Thyroid gland (tissue), 4 donors: ENCODE measurements at regions not wholly inside any gene's neighbourhood (a gene's known extent, or its start where the extent isn't known, plus 50 kb on each side); places are given as distances from the start of the nearest gene placed in this dataset.
A peak's percentile ranks its signal among the peaks of the same experiment; 100 is the strongest.

Experiments
- DNase-seq, 2 donors: peaks; one replicate each; pipeline ENCODE4 v3.0.0-alpha.2; 2019
- H3K27ac ChIP-seq, 3 donors: fragments of 200-600 bp; sonication (generic); 1 replicate in 2 of 3; 2 replicates in 1 of 3; pipeline ENCODE4 v1.5.1; 2016 to 2019; ENCODE audit warnings: mild to moderate bottlenecking in 1 of 3, moderate library complexity in 1 of 3
- H3K27me3 ChIP-seq: fragments of 200-600 bp; sonication (generic); one replicate; pipeline ENCODE4 v1.5.1; 2019
- H3K36me3 ChIP-seq, 2 donors: fragments of 200-600 bp; sonication (generic); one replicate each; pipeline ENCODE4 v1.5.1; 2016 to 2019
- H3K4me1 ChIP-seq, 2 donors: fragments of 200-600 bp; sonication (generic); one replicate each; pipeline ENCODE4 v1.5.1; 2017 to 2019
- H3K4me3 ChIP-seq, 3 donors: fragments of 200-600 bp; sonication (generic); replicated peaks in 1 of 3; 1 replicate in 2 of 3; 2 replicates in 1 of 3; pipeline ENCODE4 v1.5.1; 2016; ENCODE audit warnings: mild to moderate bottlenecking in 1 of 3
- H3K9me3 ChIP-seq: fragments of 200-600 bp; sonication (generic); one replicate; pipeline ENCODE4 v1.5.1; 2017
- CTCF ChIP-seq, 6 experiments: fragments of 200-600 bp in 3 of 6; fragments of 450-650 bp in 3 of 6; sonication (generic) in 3 of 6; IDR thresholded peaks; one replicate each; pipeline ENCODE4 v1.5.1; 2016 to 2019; ENCODE audit warnings: antibody characterized with exemption in 6 of 6, mild to moderate bottlenecking in 2 of 6, inconsistent platforms in 1 of 6, moderate library complexity in 1 of 6
- POLR2A ChIP-seq, 2 donors: fragments of 450-650 bp; IDR thresholded peaks; one replicate each; pipeline ENCODE4 v1.6.1; 2017; ENCODE audit warnings: antibody characterized with exemption in 2 of 2, mild to moderate bottlenecking in 2 of 2, moderate library complexity in 1 of 2
- WGBS, 2 donors: methylation state at CpG; one replicate each; pipeline ENCODE4 v1.1.5; 2017; 5-methylcytosine and 5-hydroxymethylcytosine counted together
- intact Hi-C: fragments of 100-400 bp; cut with DNase I; formaldehyde crosslinking; loops from one replicate; pipeline ENCODE4 v1.15.1; 2023

- intact Hi-C loops, result no loop called here
- Histone ChIP-seq H3K36me3 (no peaks in the 10 kb centered on the region), H3K27ac (no peak overlapping the region), H3K27me3 (no peaks in the 10 kb centered on the region), H3K4me1 (peaks cover 5 to 16% of the 10 kb centered on the region in 2 donors), H3K9me3 (no peaks in the 10 kb centered on the region), H3K4me3 (no peak overlapping the region)
- TF ChIP-seq POLR2A (IDR thresholded peaks at IDR 0.05), result no peak
- no peak for TF ChIP-seq CTCF (IDR thresholded peaks at IDR 0.05)
- WGBS, 2 donors, result 95 to 96% methylated on average over 11 of the region's 11 CpGs
- no peak for DNase-seq
These were observed 149.9 kb upstream of the IRF2BP2 start for GRCh38 chr1:234759888-234760287.

DNA sequence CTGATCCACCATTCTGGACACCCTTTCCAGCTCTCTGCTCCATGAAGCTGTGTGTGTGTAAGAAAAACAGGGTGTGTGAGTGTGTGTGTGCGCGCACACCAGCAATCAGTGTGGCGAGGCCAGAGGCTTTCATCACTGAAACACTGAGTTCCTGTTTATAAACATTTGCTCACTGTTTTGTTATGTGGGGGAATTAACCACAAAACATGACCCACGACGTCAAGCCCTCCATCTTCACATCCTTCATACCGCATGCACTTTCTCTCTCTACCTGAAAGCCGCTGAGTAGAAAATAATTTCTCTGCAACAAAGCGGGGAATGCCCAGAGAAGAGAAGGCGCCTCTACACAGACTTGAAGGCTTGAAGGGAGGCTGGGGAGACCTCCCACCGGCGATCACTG is 148.9 kb upstream of the IRF2BP2 start:
- TF ChIP-seq POLR2A (IDR thresholded peaks at IDR 0.05) (no peak), CTCF (IDR thresholded peaks at IDR 0.05) (no peak)
- WGBS, 2 donors, result 95% methylated on average over 11 of the region's 11 CpGs
- no peak for DNase-seq
- Histone ChIP-seq H3K36me3 (no peaks in the 10 kb centered on the region), H3K27ac (no peak overlapping the region), H3K9me3 (no peaks in the 10 kb centered on the region), H3K27me3 (no peaks in the 10 kb centered on the region), H3K4me1 (peaks cover 5 to 16% of the 10 kb centered on the region in 2 donors), H3K4me3 (no peak overlapping the region)
- intact Hi-C loops, result no loop called here

- intact Hi-C loops, result no loop called here
- Histone ChIP-seq H3K36me3 (no peaks in the 10 kb centered on the region), H3K4me1 (peaks cover 5 to 16% of the 10 kb centered on the region in 2 donors), H3K27ac (no peak overlapping the region), H3K27me3 (no peaks in the 10 kb centered on the region), H3K4me3 (no peak overlapping the region), H3K9me3 (no peaks in the 10 kb centered on the region)
- 69 to 70% methylated on average over 6 of the region's 6 CpGs for WGBS, 2 donors
- DNase-seq, result no peak
- no peak for TF ChIP-seq POLR2A (IDR thresholded peaks at IDR 0.05)
- TF ChIP-seq CTCF (IDR thresholded peaks at IDR 0.05), result no peak
These were observed 146.9 kb upstream of the IRF2BP2 start for GRCh38 chr1:234756857-234757256.

- H3K36me3 ChIP-seq, result no peaks in the 10 kb centered on the region
- H3K27me3 ChIP-seq, result no peaks in the 10 kb centered on the region
- H3K4me1 ChIP-seq, result peaks cover 5 to 16% of the 10 kb centered on the region in 2 donors
- 83 to 89% methylated on average over 13 of the region's 13 CpGs for WGBS, 2 donors
- no peak overlapping the region for H3K27ac ChIP-seq
- no peaks in the 10 kb centered on the region for H3K9me3 ChIP-seq
- DNase-seq, result no peak
- intact Hi-C loops, result no loop called here
- no peak for TF ChIP-seq POLR2A (IDR thresholded peaks at IDR 0.05)
- no peak overlapping the region for H3K4me3 ChIP-seq
These were observed 146.2 kb upstream of the IRF2BP2 start for GRCh38 chr1:234756066-234756774.

DNA sequence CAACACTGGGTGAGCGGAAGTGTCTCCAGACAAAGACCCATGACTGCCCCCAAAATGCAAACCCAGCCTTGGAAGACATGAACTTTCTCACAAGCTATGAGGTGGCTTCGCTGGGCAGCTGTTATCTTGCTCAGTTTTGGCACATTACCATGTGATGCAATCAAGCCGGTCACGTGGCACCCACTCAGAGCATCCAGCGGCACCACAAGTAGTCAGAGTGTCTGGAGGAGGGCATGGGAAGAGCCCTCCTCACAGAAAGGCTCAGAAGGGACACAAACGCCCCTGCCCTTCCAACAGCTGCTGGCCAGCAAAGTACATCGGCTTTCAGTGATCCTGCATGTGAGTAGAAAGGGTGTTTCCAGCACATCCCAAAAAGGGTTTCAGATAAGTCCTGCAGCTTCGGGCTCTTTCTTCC is 145.5 kb upstream of the IRF2BP2 start:
- WGBS, 2 donors, result 34 to 42% methylated on average over 5 to 8 of the region's 8 CpGs
- no peak for TF ChIP-seq POLR2A (IDR thresholded peaks at IDR 0.05)
- TF ChIP-seq CTCF (IDR thresholded peaks at IDR 0.05), result no peak
- no peaks in the 10 kb centered on the region for H3K9me3 ChIP-seq
- H3K36me3 ChIP-seq, result no peaks in the 10 kb centered on the region
- intact Hi-C loops, result no loop called here
- H3K4me1 ChIP-seq, result peaks cover 5 to 13% of the 10 kb centered on the region in 2 donors
- H3K4me3 ChIP-seq, result no peak overlapping the region
- no peak overlapping the region for H3K27ac ChIP-seq
- DNase-seq, result peak; percentile 82 to 85
- H3K27me3 ChIP-seq, result no peaks in the 10 kb centered on the region
